H9 (cell line): ENCODE measurements at regions not wholly inside any gene's neighbourhood (a gene's known extent, or its start where the extent isn't known, plus 50 kb on each side); places are given as distances from the start of the nearest gene placed in this dataset.

Source experiments
- DNase-seq: peaks from one replicate; pipeline ENCODE4 v3.0.0-alpha.2; 2017
- H2AFZ ChIP-seq: one replicate; pipeline ENCODE4 v1.6.1; 2013; ENCODE audit warnings: mild to moderate bottlenecking, low read length, control low read depth, moderate library complexity
- H2AK5ac ChIP-seq: 2 replicates; pipeline ENCODE4 v1.6.1; 2013; ENCODE audit warnings: low read length, control low read depth, mixed read lengths; ENCODE audit not compliant: insufficient read length
- H2BK120ac ChIP-seq: one replicate; pipeline ENCODE4 v1.6.1; 2013; ENCODE audit warnings: low read depth, mild to moderate bottlenecking, low read length, control low read depth, inconsistent platforms; ENCODE audit not compliant: poor library complexity, severe bottlenecking
- H2BK12ac ChIP-seq: 2 replicates; pipeline ENCODE4 v1.6.1; 2013; ENCODE audit warnings: low read length, control low read depth, mixed read lengths, low read depth; ENCODE audit not compliant: insufficient read length
- H2BK15ac ChIP-seq: 2 replicates; pipeline ENCODE4 v1.6.1; 2013; ENCODE audit warnings: low read depth, low read length, control low read depth
- H2BK20ac ChIP-seq: one replicate; pipeline ENCODE4 v1.6.1; 2013; ENCODE audit warnings: low read depth, mild to moderate bottlenecking, low read length, control low read depth, inconsistent platforms; ENCODE audit not compliant: poor library complexity, severe bottlenecking
- H2BK5ac ChIP-seq: 2 replicates; pipeline ENCODE4 v1.6.1; 2013; ENCODE audit warnings: low read length, control low read depth, mixed read lengths; ENCODE audit not compliant: insufficient read length
- H3K14ac ChIP-seq: 2 replicates; pipeline ENCODE4 v1.6.1; 2013; ENCODE audit warnings: low read length, control low read depth; ENCODE audit not compliant: insufficient read depth
- H3K18ac ChIP-seq: 2 replicates; pipeline ENCODE4 v1.6.1; 2013; ENCODE audit warnings: low read depth, mild to moderate bottlenecking, mixed read lengths, low read length, control low read depth; ENCODE audit not compliant: insufficient read length
- H3K23ac ChIP-seq: 2 replicates; pipeline ENCODE4 v1.6.1; 2013; ENCODE audit warnings: low read length, control low read depth, mixed read lengths, low read depth; ENCODE audit not compliant: insufficient read length
- H3K23me2 ChIP-seq: 2 replicates; pipeline ENCODE4 v1.6.1; 2013; ENCODE audit warnings: low read depth, mild to moderate bottlenecking, mixed read lengths, low read length, control low read depth; ENCODE audit not compliant: insufficient read length, poor library complexity, severe bottlenecking
- H3K27ac ChIP-seq: 2 replicates; pipeline ENCODE4 v1.5.1; 2013; ENCODE audit warnings: low read length, control low read depth, mixed read lengths, low read depth; ENCODE audit not compliant: insufficient read length
- H3K27me3 ChIP-seq: 2 replicates; pipeline ENCODE4 v1.6.1; 2013; ENCODE audit warnings: low read length, control low read depth, inconsistent platforms; ENCODE audit not compliant: insufficient read depth
- H3K4ac ChIP-seq: 2 replicates; pipeline ENCODE4 v1.6.1; 2013; ENCODE audit warnings: low read depth, mild to moderate bottlenecking, control low read depth, inconsistent platforms, low read length, moderate library complexity
- H3K4me1 ChIP-seq: 2 replicates; pipeline ENCODE4 v1.6.1; 2013; ENCODE audit warnings: low read length, control low read depth, inconsistent platforms; ENCODE audit not compliant: insufficient read depth
- H3K4me2 ChIP-seq: 2 replicates; pipeline ENCODE4 v1.6.1; 2013; ENCODE audit warnings: low read length, control low read depth, mixed read lengths; ENCODE audit not compliant: insufficient read length, insufficient read depth
- H3K56ac ChIP-seq: 2 replicates; pipeline ENCODE4 v1.6.1; 2013; ENCODE audit warnings: low read depth, mild to moderate bottlenecking, mixed read lengths, low read length, control low read depth; ENCODE audit not compliant: insufficient read length
- H3K79me1 ChIP-seq: 2 replicates; pipeline ENCODE4 v1.6.1; 2013; ENCODE audit warnings: low read depth, mild to moderate bottlenecking, moderate library complexity, low read length, control low read depth, inconsistent platforms; ENCODE audit not compliant: insufficient read depth, poor library complexity, severe bottlenecking
- H3K79me2 ChIP-seq: 2 replicates; pipeline ENCODE4 v1.6.1; 2013; ENCODE audit warnings: low read length, control low read depth, inconsistent platforms; ENCODE audit not compliant: insufficient read depth
- H3K9ac ChIP-seq: 2 replicates; pipeline ENCODE4 v1.6.1; 2013; ENCODE audit warnings: low read length, control low read depth, mixed read lengths; ENCODE audit not compliant: insufficient read length; ENCODE audit errors: extremely low read depth
- H3K9me3 ChIP-seq: one replicate; pipeline ENCODE4 v1.6.1; 2013; ENCODE audit warnings: low read depth, low read length, inconsistent platforms; ENCODE audit not compliant: control insufficient read depth
- H3T11ph ChIP-seq: one replicate; pipeline ENCODE4 v1.6.1; 2013; ENCODE audit warnings: mild to moderate bottlenecking, low read length, control low read depth, inconsistent platforms
- H4K20me1 ChIP-seq: one replicate; pipeline ENCODE4 v1.6.1; 2013; ENCODE audit not compliant: control insufficient read depth, insufficient read length, insufficient read depth
- H4K5ac ChIP-seq: 2 replicates; pipeline ENCODE4 v1.6.1; 2013; ENCODE audit warnings: low read depth, mild to moderate bottlenecking, mixed read lengths, low read length, control low read depth; ENCODE audit not compliant: insufficient read length
- H4K8ac ChIP-seq: replicated peaks from 2 replicates; pipeline ENCODE4 v1.6.1; 2013; ENCODE audit warnings: low read length, control low read depth, mixed read lengths, low read depth; ENCODE audit not compliant: insufficient read length
- H4K91ac ChIP-seq: 2 replicates; pipeline ENCODE4 v1.6.1; 2013; ENCODE audit warnings: low read depth, mild to moderate bottlenecking, moderate library complexity, mixed read lengths, low read length, control low read depth; ENCODE audit not compliant: insufficient read length
- H3K27ac Mint-ChIP-seq, 3 experiments: 2 replicates in 2 of 3; 3 replicates in 1 of 3; pipeline ENCODE4 v1.8.0; 2020 to 2021; ENCODE audit warnings: mixed read lengths in 3 of 3, mild to moderate bottlenecking in 1 of 3, moderate library complexity in 1 of 3
- H3K27me3 Mint-ChIP-seq: 2 replicates; pipeline ENCODE4 v1.8.0; 2021; ENCODE audit warnings: low read depth, mild to moderate bottlenecking, moderate library complexity, mixed read lengths
- H3K36me3 Mint-ChIP-seq, 3 experiments: 2 replicates in 2 of 3; 3 replicates in 1 of 3; pipeline ENCODE4 v1.8.0; 2020 to 2021; ENCODE audit warnings: low read depth in 3 of 3, mixed read lengths in 3 of 3; ENCODE audit not compliant: insufficient read depth in 1 of 3
- H3K4me1 Mint-ChIP-seq, 2 experiments: 2 replicates each; pipeline ENCODE4 v1.8.0; 2020; ENCODE audit warnings: mixed read lengths in 2 of 2
- H3K4me3 Mint-ChIP-seq, 2 experiments: 2 replicates in 1 of 2; 3 replicates in 1 of 2; pipeline ENCODE4 v1.8.0; 2020 to 2021; ENCODE audit warnings: mild to moderate bottlenecking in 2 of 2, mixed read lengths in 2 of 2, moderate library complexity in 1 of 2
- H3K9me3 Mint-ChIP-seq, 2 experiments: 2 replicates in 1 of 2; 3 replicates in 1 of 2; pipeline ENCODE4 v1.8.0; 2020; ENCODE audit warnings: mild to moderate bottlenecking in 2 of 2, mixed read lengths in 2 of 2, moderate library complexity in 1 of 2
- WGBS: extraction: QIAGEN DNeasy Blood & Tissue Kit; methylation state at CpG from one replicate; pipeline ENCODE4 v1.1.7; 2013; ENCODE audit warnings: missing lambda C conversion rate, low lambda C conversion rate, mixed read lengths; ENCODE audit not compliant: insufficient read length; ENCODE audit errors: extremely low coverage; 5-methylcytosine and 5-hydroxymethylcytosine counted together
- TF ChIP-seq, protein P1 (sequence below): fragments of 200-600 bp; sonication (generic); conservative IDR thresholded peaks from 3 replicates; pipeline ENCODE4 v1.8.0; 2021; ENCODE audit warnings: antibody characterized with exemption, mild to moderate bottlenecking

DNA sequence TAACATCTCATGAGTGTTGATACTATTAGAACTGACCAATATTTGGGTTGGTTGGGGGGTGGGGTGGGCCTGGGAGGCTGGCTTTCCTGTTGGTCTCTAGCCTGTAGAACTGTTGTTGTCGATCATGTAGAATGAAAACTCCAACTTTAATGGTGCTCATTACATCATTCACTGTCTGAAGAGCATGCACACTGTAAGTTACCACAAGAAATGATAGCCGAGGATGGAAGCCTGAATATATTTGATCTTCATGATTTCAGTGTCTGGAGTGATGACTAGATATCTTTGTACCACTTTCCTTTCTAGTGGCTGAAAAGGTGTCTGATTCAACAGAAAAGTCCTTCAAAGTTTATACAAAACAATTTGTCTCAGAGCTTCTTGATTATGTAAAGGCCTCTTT lies 123.6 kb downstream of the XCL2 start:
- Histone ChIP-seq H3K27ac (no peak overlapping the region), H3K79me1 (no peaks in the 10 kb centered on the region), H2BK120ac (no peak overlapping the region), H3K27me3 (no peaks in the 10 kb centered on the region), H4K5ac (no peak overlapping the region), H2BK20ac (no peak overlapping the region), H3K23me2 (no peaks in the 10 kb centered on the region), H3K18ac (no peak overlapping the region), H3K4ac (no peak overlapping the region), H3K4me2 (no peak overlapping the region), H2AK5ac (no peak overlapping the region), H3K79me2 (no peaks in the 10 kb centered on the region), H2BK12ac (no peak overlapping the region), H2AFZ (no peak overlapping the region), H3K23ac (no peak overlapping the region), H4K91ac (no peak overlapping the region), H3K9ac (no peak overlapping the region), H4K20me1 (no peaks in the 10 kb centered on the region), H2BK15ac (no peak overlapping the region), H3K4me1 (peaks cover 4% of the 10 kb centered on the region; the same call in 1 of the 2 replicates), H2BK5ac (no peak overlapping the region), H4K8ac (no peak overlapping the region), H3K9me3 (no peaks in the 10 kb centered on the region), H3K14ac (no peak overlapping the region), H3K56ac (no peak overlapping the region), H3T11ph (no peak overlapping the region)
- WGBS = no CpG with 5 or more reads among the region's 2 CpGs
- DNase-seq = no peak
- H3K27me3 Mint-ChIP-seq = no peaks in the 10 kb centered on the region
- no peak overlapping the region for H3K4me3 Mint-ChIP-seq
- no peaks in the 10 kb centered on the region; a peak in 1 of 7 replicates for H3K36me3 Mint-ChIP-seq
- no peaks in the 10 kb centered on the region for H3K9me3 Mint-ChIP-seq
- H3K27ac Mint-ChIP-seq = no peak overlapping the region
- H3K4me1 Mint-ChIP-seq = no peaks in the 10 kb centered on the region
- TF ChIP-seq, protein P1, sequence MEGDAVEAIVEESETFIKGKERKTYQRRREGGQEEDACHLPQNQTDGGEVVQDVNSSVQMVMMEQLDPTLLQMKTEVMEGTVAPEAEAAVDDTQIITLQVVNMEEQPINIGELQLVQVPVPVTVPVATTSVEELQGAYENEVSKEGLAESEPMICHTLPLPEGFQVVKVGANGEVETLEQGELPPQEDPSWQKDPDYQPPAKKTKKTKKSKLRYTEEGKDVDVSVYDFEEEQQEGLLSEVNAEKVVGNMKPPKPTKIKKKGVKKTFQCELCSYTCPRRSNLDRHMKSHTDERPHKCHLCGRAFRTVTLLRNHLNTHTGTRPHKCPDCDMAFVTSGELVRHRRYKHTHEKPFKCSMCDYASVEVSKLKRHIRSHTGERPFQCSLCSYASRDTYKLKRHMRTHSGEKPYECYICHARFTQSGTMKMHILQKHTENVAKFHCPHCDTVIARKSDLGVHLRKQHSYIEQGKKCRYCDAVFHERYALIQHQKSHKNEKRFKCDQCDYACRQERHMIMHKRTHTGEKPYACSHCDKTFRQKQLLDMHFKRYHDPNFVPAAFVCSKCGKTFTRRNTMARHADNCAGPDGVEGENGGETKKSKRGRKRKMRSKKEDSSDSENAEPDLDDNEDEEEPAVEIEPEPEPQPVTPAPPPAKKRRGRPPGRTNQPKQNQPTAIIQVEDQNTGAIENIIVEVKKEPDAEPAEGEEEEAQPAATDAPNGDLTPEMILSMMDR = no peak
